ENCODE measurements at regions not wholly inside any gene's neighbourhood (a gene's known extent, or its start where the extent isn't known, plus 50 kb on each side); places are given as distances from the start of the nearest gene placed in this dataset.

GRCh38 chr9:88870627-88871026 lies 120.6 kb upstream of the S1PR3 start:
- no peak for TF ChIP-seq CTCF (IDR thresholded peaks at IDR 0.05; ENCODE audit: low read depth, low read length)
- no peak for TF ChIP-seq EZH2phosphoT487 (IDR thresholded peaks at IDR 0.05; ENCODE audit: low read depth)
